ENCODE measurements at regions not wholly inside any gene's neighbourhood (a gene's known extent, or its start where the extent isn't known, plus 50 kb on each side); places are given as distances from the start of the nearest gene placed in this dataset.

DNA sequence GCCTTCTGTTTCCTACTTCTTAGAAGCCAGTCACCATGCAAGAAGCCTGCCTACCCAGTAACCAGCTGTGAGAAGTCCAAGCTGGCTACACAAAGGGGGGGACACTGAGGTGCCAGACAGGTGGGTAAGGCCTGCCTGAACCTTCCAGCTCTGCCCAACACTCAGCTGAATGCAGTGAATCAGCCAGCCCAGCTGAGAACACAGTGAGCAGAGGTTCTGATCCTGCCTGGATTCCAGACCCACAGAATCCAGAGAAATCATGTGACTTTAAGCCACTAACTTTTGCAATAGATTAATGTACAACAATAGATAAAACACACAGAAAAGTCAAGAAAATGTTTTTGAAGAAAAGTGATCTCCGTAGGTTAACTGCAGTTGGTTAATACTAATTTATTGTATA, 151.7 kb downstream of the EFNB2 start:
- DNase-seq (ENCODE audit: low read depth in 3 of 3) = no peak

DNA sequence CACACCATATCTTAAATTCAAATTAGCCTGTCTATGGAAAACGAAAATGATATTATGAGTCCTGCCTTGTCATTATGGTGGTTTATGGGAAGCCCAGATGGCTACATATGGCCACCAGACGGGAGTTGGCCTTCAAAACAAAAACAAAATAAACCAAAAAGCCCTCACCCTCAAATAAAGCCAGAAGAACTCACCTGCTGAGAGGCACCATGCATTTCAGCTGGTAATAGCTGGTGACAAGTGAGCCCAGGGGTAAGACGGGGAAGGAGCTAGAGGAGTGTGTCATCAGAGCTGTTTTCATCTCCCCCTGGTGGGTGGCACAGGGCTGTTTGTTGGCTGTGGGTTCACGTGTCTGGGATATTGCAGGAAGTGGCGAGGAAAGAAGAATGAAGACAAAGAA, 152.9 kb downstream of the EFNB2 start:
- no peak for DNase-seq (ENCODE audit: low read depth in 3 of 3)

DNA sequence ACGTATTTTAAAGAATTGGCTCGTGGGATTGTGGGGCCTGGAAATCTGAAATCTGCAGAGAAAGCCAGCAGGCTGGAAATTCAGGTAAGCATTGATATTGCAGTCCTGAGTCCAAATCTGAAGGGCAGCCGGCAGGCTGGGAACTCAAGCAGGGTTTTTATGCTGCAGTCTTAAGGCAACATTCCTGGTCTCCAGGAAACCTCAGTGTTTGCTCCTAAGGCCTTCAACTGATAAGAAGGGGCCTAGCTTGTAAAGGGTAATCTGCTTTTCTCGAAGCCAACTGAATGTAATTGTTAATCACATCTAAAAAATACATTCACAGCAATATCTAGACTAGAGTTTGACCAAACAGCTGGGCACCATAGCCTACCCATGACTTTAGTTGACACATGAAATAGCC, 154.4 kb downstream of the EFNB2 start:
- DNase-seq (ENCODE audit: low read depth in 3 of 3) = no peak

DNA sequence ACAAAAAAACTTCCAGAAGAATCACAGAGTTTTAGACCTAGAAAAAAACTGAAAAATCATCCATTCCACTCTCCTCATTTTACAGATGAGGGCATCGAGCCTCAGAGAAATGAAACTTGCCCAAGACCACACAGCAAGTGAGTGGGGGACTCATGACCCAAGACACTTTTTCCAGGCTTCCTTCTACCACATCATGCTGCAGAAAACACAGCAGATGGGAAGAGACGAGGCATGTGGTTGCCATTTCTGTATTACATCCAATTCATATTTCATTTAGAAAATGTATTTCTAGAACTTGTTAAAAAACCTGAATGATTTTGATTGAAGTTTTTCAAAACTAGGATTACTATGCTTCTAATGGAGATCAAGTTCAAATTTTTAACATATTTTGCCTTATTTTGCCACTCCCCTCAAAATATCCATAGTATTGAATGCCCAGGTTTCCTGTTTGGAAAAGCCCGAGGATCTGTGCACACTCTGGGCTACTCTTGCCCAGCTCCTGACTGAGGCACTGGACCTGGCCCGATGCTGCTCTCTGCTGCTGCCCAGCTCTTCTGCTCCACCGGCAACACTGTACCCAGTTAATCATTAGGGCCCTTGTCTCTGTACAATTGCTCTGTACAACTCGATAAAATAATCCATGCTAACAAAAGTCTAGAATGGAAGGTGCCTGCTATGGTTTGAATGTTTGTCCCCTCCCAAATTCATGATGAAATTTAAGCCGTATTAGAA, 157.4 kb downstream of the EFNB2 start:
- no peak for DNase-seq (ENCODE audit: low read depth in 3 of 3)

DNA sequence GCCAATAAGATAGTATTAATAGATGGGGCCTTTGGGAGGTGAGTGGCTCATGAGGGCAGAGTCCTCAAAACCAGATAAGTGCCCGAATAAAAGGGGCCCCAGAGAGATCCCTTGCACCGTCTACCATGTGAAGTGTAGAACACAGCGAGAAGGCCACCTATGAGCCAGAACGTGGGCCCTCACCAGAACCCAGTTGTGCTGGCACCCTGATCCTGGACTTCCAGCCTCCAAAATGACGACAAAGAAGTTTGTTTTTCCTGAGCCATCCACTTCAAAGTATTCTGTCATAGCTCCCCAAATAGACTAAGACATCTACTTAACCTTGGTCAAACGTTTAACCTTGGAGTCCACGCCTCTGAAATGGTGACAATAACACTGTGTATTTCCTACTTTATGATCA, 158.1 kb downstream of the EFNB2 start:
- no peak for DNase-seq (ENCODE audit: low read depth in 3 of 3)

DNA sequence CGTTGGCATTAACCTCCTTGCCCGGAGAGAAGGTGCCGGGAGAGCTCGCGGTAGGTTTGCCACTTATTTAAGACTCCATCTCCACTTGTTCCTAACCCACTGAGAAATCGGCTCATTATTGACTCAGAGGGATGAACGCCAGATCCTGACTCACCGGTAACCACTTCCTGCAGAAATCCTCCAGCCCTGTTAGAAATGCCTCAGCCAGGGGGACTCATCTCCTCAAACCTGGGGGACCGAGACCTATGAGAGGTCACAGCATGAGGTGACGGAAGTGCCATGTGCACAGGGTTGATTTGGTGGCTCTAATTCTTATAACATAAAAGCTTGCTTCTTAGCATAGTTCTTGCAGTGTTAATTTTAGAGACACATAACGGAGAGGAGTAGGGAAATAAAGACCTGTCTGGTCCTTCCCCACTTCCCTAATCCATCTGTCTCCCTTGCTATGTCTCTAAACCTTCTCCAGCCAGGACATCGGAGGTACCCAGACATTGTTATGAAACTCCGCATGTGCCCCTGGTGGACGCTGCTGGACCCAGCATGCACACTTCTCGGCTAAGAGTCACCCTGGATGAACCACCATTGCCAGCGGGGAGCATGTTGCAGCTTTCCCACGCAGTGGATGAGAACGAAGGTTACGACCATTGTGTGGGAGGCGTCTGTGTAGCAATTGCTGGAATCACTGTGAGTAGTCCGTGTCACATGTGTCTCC, 158.9 kb downstream of the EFNB2 start:
- DNase-seq (ENCODE audit: low read depth in 3 of 3) = peak in 1 of 3 donors; percentile 1

DNA sequence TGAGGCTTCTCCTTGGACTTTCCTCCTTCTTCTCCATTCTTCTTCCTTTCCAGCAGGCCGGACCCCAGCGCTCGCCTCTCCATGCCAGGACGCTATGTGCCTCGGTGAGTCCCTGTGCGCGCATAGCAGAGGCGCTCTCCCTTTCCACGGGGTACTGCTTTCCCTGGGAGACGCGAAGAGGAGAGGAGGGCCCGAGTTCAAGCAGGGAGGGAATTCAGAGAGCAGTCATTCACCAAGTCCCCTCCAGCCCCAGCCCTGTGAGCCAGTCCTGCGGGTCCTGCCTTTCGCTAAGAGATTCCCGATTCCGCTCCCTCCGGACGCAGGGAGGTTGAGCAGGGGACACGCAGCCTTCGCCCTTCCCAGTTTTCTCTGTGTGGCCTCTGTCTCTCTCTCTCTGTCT, 160.4 kb downstream of the EFNB2 start:
- DNase-seq (ENCODE audit: low read depth in 3 of 3) = no peak

DNA sequence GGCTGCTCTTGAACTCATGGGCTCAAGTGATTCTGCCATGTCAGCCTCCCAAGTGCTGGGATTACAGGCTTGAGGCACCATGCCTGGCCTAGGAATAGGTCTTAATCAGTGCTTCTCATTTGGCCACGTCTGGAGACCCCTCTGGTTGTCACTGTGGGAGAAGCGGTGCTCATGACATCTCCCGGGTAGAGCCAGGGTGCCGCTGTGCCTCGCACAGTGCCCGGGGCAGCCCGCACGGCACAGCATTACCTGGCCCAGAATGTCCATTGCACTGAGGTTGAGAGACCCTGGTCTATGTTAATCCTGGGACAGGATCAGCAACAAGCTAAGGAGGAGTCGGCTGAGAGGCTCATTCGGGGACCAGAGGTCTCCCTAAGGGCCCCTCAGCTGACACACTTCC, 160.8 kb downstream of the EFNB2 start:
- DNase-seq (ENCODE audit: low read depth in 3 of 3) = no peak

DNA sequence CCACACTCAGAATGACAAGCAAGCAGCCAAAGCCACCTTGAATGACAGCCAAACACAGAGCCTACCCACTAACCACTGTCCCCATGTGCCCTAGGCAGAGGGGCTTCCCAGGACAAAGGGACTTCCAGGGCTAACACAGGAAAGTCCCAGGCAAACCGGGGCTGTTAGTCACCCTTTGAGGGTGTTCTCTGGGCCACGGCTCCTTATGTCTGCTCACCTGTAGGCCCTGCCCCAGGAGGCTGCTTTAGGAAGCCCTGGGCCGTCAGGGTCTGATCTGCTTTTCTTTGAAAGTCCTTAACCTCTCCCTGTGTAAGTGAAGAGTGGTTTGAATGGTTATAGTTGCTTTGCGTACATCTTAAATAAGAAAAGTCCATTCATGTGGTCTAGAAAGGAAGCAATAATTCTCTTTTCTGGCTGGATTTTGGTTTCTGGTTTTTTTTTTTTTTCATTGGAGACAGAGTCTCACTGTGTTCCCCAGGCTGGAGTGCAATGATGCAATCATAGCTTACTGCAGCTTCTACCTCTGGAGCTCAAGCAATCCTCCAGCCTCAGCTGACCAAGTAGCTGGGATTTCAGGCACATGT, 161.4 kb downstream of the EFNB2 start:
- DNase-seq (ENCODE audit: low read depth in 3 of 3) = peak in 1 of 3 donors; percentile 2

DNA sequence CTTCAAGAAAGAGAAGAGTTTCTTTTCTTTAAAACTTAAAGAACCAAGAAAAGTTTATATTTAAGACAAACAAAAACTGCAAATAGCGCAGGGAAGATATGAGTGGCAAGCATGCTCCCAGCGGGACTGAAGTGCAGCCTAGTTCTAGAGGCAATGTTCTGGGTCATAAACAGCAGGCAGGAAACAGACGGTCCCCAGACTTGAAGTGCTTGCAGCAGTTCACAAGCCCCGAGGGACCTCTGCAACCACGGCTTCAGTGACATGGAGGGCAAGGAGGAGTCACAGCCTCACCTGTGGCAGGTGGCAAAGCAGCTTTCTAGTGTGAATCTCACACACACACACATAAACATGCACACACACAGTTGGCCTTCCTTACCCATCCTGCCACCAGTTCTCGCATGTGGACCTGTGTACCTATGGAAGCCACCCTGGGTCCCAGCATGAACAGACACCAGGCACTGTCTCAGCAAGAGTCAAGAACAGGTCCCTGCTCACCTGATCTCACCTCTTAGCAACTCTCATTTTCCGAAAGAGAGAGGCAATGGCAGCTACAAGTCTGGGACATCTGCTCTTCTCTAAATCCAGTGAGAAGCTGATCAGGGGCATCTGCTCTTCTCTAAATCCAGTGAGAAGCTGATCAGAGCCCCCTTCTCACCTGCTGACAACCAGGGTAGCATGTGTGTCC, 162.0 kb downstream of the EFNB2 start:
- DNase-seq (ENCODE audit: low read depth in 3 of 3) = no peak

DNA sequence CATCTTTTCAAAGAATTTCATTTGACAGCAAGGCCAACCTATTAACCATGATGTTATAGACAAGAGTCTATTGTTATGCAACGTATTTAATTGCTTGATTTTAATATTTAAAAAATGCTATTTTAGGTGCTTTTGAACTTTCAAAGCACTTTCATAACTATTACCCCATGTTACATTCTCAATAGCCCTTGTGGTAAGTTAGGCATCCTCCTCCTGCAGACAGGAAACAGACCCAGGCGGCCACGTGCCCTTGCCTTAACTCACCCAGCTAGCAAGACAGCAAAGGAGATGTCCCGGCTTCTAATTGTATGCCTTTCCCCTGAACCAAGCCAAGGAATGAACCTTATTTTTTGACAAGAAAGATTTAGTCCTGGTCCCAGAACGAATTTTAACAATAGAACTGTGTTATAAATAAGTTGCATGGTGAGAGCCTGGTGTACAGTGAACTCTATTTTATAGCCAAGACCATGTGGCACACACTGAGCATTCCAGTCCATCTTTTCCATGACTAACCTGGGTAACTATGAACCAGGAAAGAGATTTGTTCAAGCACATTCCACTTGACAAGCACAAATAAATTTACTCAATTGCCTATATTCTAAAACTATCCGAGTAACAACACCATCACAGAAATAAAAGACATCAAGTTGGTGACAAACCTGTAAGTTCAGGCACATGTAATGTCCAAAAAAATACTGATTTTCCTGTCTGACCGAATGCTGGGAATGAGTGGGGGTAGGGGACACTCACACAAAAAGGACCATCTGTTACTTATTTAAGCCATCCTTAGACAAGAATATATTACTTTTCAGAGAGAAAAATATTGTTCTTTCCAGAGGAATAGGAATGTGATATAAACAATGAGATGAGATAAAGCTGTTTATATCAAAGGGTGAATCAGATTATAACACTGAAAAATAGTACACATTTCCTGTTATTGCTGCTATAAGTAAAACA, 163.0 kb downstream of the EFNB2 start:
- DNase-seq (ENCODE audit: low read depth in 3 of 3) = no peak

DNA sequence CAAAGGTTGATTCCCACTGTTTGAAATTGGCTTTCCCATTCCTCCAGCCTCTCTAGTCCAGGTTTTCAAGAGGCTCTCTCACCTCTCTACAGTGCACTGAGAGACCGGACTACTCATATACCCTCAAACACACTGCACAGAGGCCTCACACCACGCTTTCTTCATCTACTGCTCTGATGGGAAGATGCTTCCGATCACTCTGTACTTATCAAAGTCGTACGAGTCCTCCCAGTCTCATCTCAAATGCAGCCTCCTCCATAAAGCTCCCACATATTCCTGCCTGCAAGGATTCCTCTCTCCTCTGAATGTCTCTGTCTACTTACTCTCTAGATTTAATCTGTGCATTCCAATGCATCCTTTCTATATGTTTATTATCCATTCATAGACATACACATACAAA, 164.4 kb downstream of the EFNB2 start:
- no peak for DNase-seq (ENCODE audit: low read depth in 3 of 3)

DNA sequence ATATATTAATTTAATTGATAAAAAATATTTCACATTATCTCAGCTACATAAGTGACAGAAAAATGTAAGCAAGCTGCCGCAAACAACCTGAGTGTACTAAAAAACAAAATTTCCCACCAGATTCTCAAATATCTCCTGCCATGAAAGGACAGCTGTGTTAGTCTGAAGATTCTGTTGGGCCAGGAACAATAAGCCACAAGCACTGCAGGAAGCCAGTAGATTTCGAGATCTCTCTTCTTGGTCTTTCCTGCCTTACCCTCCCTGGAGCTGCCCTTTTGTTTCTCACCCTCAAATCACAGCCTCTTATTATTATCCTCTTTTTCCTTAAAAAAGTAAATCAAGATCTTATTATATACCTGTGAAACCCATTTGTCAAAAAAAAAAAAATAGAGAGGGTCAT, 165.6 kb downstream of the EFNB2 start:
- no peak for DNase-seq (ENCODE audit: low read depth in 3 of 3)

DNA sequence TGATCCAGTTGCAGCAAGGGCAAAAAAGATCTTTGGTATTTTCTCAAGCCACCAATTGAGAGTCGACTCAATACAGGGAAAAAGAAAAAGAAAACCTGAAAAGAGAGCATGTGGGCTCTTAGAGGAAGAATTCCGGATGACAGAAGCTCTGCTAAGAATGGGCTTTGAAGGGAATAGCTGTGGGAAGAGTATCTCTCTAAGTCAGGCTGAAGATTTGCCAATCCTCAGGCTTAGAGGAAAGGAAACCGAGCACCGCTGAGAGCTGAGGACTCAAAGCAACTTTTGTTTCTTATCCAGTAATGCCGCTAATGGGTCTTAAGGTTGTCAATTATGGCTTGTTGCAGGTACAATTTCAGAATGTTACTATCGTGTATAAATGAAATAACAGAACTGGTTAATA, 166.4 kb downstream of the EFNB2 start:
- no peak for DNase-seq (ENCODE audit: low read depth in 3 of 3)

DNA sequence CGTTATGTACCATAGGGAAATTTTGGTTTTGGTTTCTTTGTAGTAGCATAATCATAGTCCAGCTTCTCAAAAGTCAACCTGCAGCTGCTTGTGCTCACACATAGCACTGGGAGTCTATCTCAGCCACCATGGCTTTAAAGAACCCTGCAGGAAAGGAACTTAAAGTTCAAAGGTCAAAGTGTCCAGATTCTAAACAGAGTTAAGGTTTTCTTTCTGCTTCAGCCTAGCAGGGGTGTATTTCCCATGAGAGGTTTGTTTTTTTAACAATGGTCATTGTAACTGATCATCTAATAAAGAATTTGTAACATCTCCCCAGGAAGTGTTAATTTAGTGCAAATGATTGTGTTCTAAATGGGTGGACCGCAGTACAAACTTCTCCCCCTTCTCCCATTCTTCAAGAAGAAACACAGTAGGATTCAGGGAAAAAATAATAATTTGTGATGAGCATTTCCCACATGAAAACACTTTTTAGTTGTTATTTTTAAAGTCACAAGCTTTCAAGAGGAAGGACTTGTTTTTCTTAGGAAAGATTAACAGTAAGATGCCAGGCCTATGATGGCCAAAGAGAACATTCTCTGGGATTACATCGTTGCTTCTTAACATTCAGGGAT, 168.0 kb downstream of the EFNB2 start:
- no peak for DNase-seq (ENCODE audit: low read depth in 3 of 3)

DNA sequence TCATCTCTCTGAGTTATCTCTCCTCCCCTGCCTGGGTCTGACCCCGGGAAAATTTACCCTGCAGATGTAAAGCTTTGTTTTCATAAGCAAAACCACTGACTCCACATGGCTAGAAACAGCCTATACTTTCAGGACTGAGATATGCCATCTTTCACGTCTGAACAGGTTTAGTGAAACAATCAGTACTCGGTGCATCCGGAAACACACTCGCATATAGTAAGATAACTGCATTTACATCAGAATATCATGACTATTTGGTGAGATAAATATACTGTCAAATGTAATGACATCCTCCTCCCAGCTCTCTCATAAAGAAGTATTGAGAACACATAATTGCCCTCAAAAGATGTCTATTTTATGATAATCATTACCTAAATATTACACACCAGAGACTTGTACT, 172.8 kb downstream of the EFNB2 start:
- no peak for DNase-seq (ENCODE audit: low read depth in 3 of 3)

DNA sequence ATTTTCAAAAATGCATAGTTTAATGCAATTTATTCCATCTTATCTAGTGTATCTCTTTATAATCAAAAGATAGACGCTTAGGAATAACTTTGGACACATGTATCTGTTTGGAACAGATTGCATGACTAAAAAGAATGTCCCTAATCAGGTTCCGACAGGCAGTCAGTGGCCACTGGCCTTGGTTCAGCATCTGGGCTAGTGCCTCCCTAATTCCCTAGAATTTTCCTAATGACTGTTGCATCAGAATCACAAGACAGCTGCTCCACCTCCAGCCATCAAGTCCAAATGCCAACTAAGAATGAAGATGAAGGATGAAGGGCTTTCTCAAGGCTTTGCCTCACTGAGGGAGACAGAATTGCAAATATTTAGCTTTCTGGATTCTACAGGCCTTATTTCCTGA, 173.8 kb downstream of the EFNB2 start:
- no peak for DNase-seq (ENCODE audit: low read depth in 3 of 3)

DNA sequence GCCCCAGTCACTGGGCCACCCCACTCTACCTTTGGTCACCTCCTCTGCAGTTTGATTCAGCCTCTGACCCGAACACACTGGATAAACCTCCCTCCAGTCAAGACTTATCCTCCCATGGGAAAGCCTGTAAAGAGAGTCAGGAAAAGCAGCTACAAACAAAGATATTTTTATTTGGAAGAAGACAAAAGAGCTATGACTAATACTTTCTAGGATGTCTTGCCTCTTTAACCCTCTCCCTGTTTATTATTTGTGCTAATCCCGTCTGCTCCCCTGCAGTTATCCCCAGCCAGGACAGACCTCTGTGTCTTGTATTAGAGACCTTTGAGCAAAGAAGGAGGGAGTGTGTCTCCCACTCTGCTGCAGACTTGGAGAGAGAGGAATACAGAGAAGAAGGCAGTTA, 178.3 kb downstream of the EFNB2 start:
- DNase-seq (ENCODE audit: low read depth in 3 of 3) = no peak

DNA sequence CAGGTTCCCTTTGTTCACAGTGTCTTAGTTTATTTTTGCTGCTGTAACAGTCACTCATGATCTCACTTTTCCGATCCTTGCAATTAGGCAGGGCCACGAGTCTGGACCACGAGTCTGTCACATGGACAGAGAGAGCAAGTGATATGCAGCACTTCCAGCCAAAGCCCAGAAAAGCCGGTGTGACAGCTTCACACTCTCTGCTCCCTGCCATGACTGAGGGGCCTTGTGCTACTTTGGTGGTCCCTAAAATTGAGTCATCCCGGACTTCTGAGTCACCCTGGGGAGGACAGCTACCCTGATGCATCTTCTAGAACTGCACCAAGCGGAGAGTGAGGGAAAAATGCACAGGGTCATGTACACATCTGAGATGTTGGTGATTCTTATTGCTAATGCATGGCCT, 179.6 kb downstream of the EFNB2 start:
- DNase-seq (ENCODE audit: low read depth in 3 of 3) = no peak

DNA sequence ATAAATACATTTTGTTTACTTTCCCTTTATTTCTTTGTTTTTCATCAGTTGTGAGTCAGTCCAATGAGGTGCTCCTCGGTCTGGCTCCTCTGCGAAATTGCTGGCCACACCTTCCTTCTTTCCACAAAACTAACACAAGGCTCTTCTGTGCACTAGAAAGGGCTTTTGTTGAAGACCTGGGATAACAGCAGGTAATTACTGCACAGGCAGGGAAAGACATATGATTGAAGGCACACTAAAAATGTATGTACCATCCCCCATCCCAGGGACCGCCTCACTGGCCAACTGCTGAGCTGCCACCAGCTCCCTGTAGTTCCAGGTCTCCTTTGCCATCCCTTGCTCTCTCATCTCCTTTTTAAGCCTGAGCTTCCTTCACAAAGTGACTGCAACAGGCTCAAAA, 180.5 kb downstream of the EFNB2 start:
- no peak for DNase-seq (ENCODE audit: low read depth in 3 of 3)

DNA sequence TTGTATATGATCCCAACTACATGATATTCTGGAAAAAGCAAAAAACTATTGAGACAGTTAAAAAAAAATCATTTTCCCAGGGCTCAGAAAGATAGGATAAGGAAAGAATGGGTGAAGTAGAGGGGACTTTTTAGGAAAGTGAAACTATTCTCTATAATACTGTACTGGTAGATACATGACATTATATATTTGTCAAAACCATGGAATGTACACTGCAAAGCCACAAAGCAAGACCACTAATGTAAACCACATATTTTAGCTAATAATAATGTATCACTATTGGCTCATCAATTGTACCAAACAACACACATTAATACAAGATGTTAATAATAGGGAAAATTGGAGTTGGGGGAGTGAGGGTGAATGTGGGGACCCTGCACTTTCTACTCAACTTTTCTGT, 182.6 kb downstream of the EFNB2 start:
- no peak for DNase-seq (ENCODE audit: low read depth in 3 of 3)

All from stimulated activated CD4-positive, alpha-beta T cell treated with anti-CD3 and anti-CD28 coated beads, TNF-alpha, amount 100 ng/mL, for 48 hours (primary cell).